ENCODE measurements at regions not wholly inside any gene's neighbourhood (a gene's known extent, or its start where the extent isn't known, plus 50 kb on each side); places are given as distances from the start of the nearest gene placed in this dataset.
A peak's percentile ranks its signal among the peaks of the same experiment; 100 is the strongest.

- Histone ChIP-seq H3K9me3 (no peaks in the 10 kb centered on the region), H3K36me3 (no peaks in the 10 kb centered on the region), H3K4me3 (ENCODE audit: low read depth, low read length) (no peak overlapping the region), H3K4me1 (no peaks in the 10 kb centered on the region), H3K27me3 (peaks cover 2% of the 10 kb centered on the region; the same call in 1 of the 2 replicates)
- no peak for TF ChIP-seq CTCF (IDR thresholded peaks at IDR 0.05; ENCODE audit: low read depth, low read length)
- DNase-seq = no peak
Measured at GRCh38 chr22:44382116-44383038, 69.6 kb upstream of the SHISAL1 start.

DNA sequence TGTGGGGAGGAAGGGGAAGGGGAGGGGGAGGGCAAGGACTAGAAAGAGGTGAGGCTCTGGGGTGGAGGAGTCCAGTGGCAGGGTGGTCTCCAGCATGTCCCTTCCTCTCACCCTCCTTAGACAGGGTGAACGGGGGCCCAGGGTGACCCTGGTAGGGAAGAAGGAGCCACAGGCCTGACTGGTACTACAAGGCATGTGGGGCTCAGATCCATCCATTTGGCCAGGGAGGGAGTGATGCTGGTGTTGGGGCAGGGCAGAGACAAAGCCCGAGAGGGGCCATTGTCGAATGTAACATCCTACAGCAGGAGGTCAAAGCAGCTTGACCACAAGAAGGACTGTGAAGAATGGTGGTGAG is 69.0 kb upstream of the SHISAL1 start:
- no peak for DNase-seq
- H3K4me1 ChIP-seq = no peaks in the 10 kb centered on the region
- peaks cover 2% of the 10 kb centered on the region; the same call in 1 of the 2 replicates for H3K27me3 ChIP-seq
- no peaks in the 10 kb centered on the region for H3K9me3 ChIP-seq
- no peak overlapping the region for H3K4me3 ChIP-seq (ENCODE audit: low read depth, low read length)
- no peaks in the 10 kb centered on the region for H3K36me3 ChIP-seq
- TF ChIP-seq CTCF (IDR thresholded peaks at IDR 0.05; ENCODE audit: low read depth, low read length) = no peak

DNA sequence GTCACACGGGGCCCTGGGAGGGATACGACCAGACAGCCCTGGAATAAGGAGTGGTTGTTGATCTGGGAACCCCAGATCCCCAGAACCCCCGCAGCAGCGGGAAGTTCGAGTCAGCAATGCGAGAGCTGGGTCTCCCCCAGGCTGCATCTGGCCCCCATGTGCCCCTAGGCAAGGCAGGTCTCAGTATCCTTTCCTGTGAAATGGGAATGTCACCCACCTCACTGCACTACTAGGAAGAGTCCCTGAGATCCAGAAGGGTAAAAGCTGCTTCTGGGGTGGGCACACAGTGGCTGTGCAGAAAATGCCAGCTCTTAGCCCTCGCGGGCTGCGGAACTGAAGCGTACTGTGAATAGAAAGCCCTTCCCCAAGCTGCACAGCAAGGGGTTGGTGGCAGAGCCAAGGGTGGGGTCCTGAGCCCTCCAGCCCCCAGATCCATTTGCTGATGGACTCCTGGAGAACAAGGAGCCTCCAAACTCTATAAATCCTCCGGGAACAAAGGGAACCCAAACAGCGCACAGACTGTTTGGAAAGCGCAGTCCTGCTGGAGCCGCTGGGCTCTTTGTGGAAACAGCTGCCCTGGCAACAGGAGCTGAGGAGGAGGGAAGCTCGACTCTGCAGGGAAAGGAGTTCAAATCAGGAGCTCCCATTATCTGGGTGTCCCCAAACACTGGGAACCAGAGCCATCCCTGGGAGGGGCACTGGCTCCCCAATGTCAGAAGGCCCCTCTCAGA is 68.2 kb upstream of the SHISAL1 start:
- no peak for DNase-seq
- Histone ChIP-seq H3K9me3 (no peaks in the 10 kb centered on the region), H3K4me1 (no peaks in the 10 kb centered on the region), H3K36me3 (no peaks in the 10 kb centered on the region), H3K27me3 (peaks cover 2% of the 10 kb centered on the region; the same call in 1 of the 2 replicates), H3K4me3 (ENCODE audit: low read depth, low read length) (no peak overlapping the region)
- no peak for TF ChIP-seq CTCF (IDR thresholded peaks at IDR 0.05; ENCODE audit: low read depth, low read length)

DNA sequence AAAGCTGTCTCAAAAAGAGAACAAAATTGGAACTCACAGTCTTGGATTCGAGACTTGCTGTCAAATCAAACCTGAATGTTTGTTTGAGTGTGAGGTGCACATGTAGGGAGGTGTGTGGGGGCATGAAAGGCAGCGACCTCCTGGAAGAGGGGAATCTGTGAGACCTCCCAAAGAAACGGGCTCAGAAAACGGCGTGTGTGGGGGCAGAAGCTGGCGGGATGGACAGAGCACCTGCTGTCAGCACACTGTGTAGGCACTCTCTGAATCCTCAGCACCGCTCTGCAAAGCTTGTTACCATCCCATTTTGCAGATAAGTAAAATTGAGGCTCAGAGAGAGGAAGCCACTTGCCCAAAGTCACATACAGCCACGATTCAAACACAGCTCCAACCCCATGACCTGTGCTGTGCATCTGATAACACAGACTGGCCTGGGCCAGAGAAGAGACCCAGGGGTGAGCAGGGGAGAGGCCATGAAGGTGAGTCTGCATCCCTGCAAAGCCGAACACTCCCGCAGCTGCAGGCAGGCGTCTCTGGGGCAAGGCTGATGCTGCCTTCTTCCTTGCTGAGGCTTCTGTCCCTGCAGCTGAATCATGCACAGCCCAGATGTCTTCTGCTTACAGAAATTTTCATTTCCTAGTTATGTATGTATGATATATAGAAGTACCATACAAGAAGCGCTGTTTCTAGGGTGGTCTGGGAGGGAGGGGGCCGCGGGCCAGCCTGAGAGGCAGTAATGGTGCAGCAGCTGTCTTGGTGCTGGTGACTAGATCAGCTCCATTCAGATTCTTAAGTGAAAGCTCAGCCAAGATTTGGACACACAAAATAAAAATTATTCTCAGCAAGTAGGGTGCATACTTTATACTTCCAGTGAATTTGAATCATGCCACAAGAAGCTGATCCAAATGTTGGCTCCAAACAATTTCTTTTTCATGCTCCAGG is 67.3 kb upstream of the SHISAL1 start:
- peak; percentile 2 for DNase-seq
- Histone ChIP-seq H3K36me3 (no peaks in the 10 kb centered on the region), H3K9me3 (no peaks in the 10 kb centered on the region; the same call in 1 of the 2 replicates), H3K4me3 (ENCODE audit: low read depth, low read length) (no peak overlapping the region), H3K4me1 (no peaks in the 10 kb centered on the region), H3K27me3 (peaks cover 2% of the 10 kb centered on the region; the same call in 1 of the 2 replicates)
- no peak for TF ChIP-seq CTCF (IDR thresholded peaks at IDR 0.05; ENCODE audit: low read depth, low read length)

GRCh38 chr22:44378380-44378779 is 65.6 kb upstream of the SHISAL1 start:
- Histone ChIP-seq H3K36me3 (no peaks in the 10 kb centered on the region), H3K27me3 (peaks cover 2% of the 10 kb centered on the region; the same call in 1 of the 2 replicates), H3K4me1 (no peaks in the 10 kb centered on the region), H3K4me3 (ENCODE audit: low read depth, low read length) (no peak overlapping the region), H3K9me3 (no peaks in the 10 kb centered on the region; the same call in 1 of the 2 replicates)
- DNase-seq = peak; percentile 3
- no peak for TF ChIP-seq CTCF (IDR thresholded peaks at IDR 0.05; ENCODE audit: low read depth, low read length)
